ENCODE measurements at regions not wholly inside any gene's neighbourhood (a gene's known extent, or its start where the extent isn't known, plus 50 kb on each side); places are given as distances from the start of the nearest gene placed in this dataset.

DNA sequence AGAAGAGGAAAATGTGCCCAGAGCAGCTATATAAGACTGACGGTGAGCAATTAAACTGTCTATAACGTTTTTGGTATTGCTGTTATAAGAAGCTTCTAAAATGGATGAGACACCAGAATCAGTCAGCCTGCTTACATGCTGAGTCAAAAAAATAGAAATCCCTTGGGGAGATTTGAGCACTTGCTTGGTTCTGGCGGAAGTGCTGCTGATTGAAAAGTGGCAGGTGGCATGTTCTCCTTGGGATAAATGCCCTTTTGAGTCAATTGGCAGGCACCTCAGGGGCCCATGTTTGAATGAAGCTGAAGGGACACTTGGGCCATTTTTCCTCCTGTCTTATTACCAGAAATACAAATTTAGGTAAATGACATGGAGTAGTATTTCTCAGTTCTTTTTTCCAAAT, 148.7 kb downstream of the PTCHD1 start:
- in situ Hi-C loops (cut with HindIII; ENCODE audit: low pct_ligation_motif_present, low sequenced_read_pairs), result no loop called here
- Histone ChIP-seq H3K27me3 (replicated peaks) (no peaks in the 10 kb centered on the region), H3K4me3 (ENCODE audit: low read depth, low read length) (no peak overlapping the region), H3K36me3 (replicated peaks) (no peaks in the 10 kb centered on the region), H3K27ac (no peak overlapping the region)
- no peak for DNase-seq
- TF ChIP-seq, protein P1, sequence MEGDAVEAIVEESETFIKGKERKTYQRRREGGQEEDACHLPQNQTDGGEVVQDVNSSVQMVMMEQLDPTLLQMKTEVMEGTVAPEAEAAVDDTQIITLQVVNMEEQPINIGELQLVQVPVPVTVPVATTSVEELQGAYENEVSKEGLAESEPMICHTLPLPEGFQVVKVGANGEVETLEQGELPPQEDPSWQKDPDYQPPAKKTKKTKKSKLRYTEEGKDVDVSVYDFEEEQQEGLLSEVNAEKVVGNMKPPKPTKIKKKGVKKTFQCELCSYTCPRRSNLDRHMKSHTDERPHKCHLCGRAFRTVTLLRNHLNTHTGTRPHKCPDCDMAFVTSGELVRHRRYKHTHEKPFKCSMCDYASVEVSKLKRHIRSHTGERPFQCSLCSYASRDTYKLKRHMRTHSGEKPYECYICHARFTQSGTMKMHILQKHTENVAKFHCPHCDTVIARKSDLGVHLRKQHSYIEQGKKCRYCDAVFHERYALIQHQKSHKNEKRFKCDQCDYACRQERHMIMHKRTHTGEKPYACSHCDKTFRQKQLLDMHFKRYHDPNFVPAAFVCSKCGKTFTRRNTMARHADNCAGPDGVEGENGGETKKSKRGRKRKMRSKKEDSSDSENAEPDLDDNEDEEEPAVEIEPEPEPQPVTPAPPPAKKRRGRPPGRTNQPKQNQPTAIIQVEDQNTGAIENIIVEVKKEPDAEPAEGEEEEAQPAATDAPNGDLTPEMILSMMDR (IDR thresholded peaks at IDR 0.05; ENCODE audit: low read depth, low read length, missing control alignments), result no peak

DNA sequence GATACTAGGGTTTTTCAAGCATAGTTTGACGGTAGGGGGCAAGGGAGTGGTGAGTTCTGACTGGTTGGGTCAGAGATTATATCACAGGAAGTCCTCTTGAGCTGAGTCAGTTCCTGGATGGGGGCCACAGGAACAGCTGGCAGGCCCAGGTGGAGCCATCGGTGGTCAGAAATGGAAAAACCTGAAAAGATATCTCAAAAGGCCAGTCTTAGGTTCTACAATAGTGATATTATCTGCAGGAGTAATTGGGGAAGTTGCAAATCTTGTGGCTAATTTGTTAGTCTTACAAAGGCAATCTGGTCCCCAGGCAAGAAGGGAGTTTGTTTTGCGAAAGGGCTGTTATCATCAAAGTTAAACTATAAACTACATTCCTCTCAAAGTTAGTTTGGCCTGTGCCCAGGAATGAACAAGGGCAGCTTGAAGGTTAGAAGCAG, 159.3 kb downstream of the PTCHD1 start:
- peak; percentile 25 for DNase-seq
- TF ChIP-seq, protein P1 (IDR thresholded peaks at IDR 0.05; ENCODE audit: low read depth, low read length, missing control alignments), result no peak
- Histone ChIP-seq H3K27me3 (replicated peaks) (no peaks in the 10 kb centered on the region), H3K4me3 (ENCODE audit: low read depth, low read length) (no peak overlapping the region), H3K36me3 (replicated peaks) (no peaks in the 10 kb centered on the region), H3K27ac (no peak overlapping the region)
- in situ Hi-C loops (cut with HindIII; ENCODE audit: low pct_ligation_motif_present, low sequenced_read_pairs), result no loop called here

DNA sequence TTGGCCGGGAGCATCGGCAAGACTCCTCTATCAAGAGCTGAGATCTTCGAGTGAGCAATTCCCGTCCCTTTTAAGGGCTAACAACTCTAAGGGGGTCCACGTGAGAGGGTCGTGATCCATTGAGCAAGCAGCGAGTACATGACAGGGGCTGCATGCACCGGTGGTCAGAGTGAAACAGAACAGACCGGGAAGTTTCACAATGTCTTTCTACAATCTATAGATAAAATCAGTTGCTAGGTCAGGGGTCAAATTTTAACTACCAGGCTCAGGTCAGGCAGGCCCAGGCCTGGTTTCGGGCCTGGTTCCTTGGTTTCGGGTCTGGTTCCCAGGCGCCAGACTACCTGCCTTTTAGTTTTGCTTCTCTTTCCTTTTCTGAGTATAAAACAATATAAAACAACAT, 160.1 kb downstream of the PTCHD1 start:
- Histone ChIP-seq H3K27me3 (replicated peaks) (no peaks in the 10 kb centered on the region), H3K4me3 (ENCODE audit: low read depth, low read length) (no peak overlapping the region), H3K36me3 (replicated peaks) (no peaks in the 10 kb centered on the region), H3K27ac (no peak overlapping the region)
- in situ Hi-C loops (cut with HindIII; ENCODE audit: low pct_ligation_motif_present, low sequenced_read_pairs), result no loop called here
- no peak for DNase-seq
- TF ChIP-seq, protein P1 (IDR thresholded peaks at IDR 0.05; ENCODE audit: low read depth, low read length, missing control alignments), result no peak

GRCh38 chrX:23497919-23498318, 163.3 kb downstream of the PTCHD1 start:
- DNase-seq, result no peak
- in situ Hi-C loops (cut with HindIII; ENCODE audit: low pct_ligation_motif_present, low sequenced_read_pairs), result no loop called here
- TF ChIP-seq, protein P1 (IDR thresholded peaks at IDR 0.05; ENCODE audit: low read depth, low read length, missing control alignments), result no peak
- no peaks in the 10 kb centered on the region for H3K36me3 ChIP-seq (replicated peaks)
- H3K27me3 ChIP-seq (replicated peaks), result no peaks in the 10 kb centered on the region
- H3K27ac ChIP-seq, result no peak overlapping the region
- H3K4me3 ChIP-seq (ENCODE audit: low read depth, low read length), result no peak overlapping the region

- no peak for DNase-seq
- no peaks in the 10 kb centered on the region for H3K36me3 ChIP-seq (replicated peaks)
- no peak overlapping the region for H3K27ac ChIP-seq
- TF ChIP-seq, protein P1 (IDR thresholded peaks at IDR 0.05; ENCODE audit: low read depth, low read length, missing control alignments), result no peak
- no peak overlapping the region for H3K4me3 ChIP-seq (ENCODE audit: low read depth, low read length)
- in situ Hi-C loops (cut with HindIII; ENCODE audit: low pct_ligation_motif_present, low sequenced_read_pairs), result no loop called here
- no peaks in the 10 kb centered on the region for H3K27me3 ChIP-seq (replicated peaks)
These were observed 165.3 kb upstream of the PRDX4 start for GRCh38 chrX:23501974-23502373.

- Histone ChIP-seq H3K4me3 (ENCODE audit: low read depth, low read length) (no peak overlapping the region), H3K27ac (no peak overlapping the region), H3K27me3 (replicated peaks) (no peaks in the 10 kb centered on the region), H3K36me3 (replicated peaks) (no peaks in the 10 kb centered on the region)
- DNase-seq, result peak; percentile 76
- TF ChIP-seq, protein P1 (IDR thresholded peaks at IDR 0.05; ENCODE audit: low read depth, low read length, missing control alignments), result no peak
- in situ Hi-C loops (cut with HindIII; ENCODE audit: low pct_ligation_motif_present, low sequenced_read_pairs), result no loop called here
These were observed 163.3 kb upstream of the PRDX4 start for GRCh38 chrX:23503835-23504539.
